D721Med (cell line): ENCODE measurements at regions not wholly inside any gene's neighbourhood (a gene's known extent, or its start where the extent isn't known, plus 50 kb on each side); places are given as distances from the start of the nearest gene placed in this dataset.

Source experiments
- DNase-seq: peaks from one replicate; pipeline ENCODE4 v3.0.0; 2011; ENCODE audit warnings: low spot score; ENCODE audit not compliant: insufficient read length
- FAIRE-seq: peaks from 2 replicates; lab custom pipeline; 2011; peaks lifted over from hg19 to GRCh38; lab: Jason Lieb, UNC
- CTCF ChIP-seq: IDR thresholded peaks from 2 replicates; pipeline ENCODE4 v1.5.1; 2012; ENCODE audit warnings: mild to moderate bottlenecking, control low read depth; ENCODE audit not compliant: insufficient read depth; ENCODE audit errors: missing control alignments

- DNase-seq (no peak), FAIRE-seq (no peak)
- TF ChIP-seq CTCF = no peak
Measured at GRCh38 chr13:46949211-46949610, 52.4 kb upstream of the HTR2A start.

DNA sequence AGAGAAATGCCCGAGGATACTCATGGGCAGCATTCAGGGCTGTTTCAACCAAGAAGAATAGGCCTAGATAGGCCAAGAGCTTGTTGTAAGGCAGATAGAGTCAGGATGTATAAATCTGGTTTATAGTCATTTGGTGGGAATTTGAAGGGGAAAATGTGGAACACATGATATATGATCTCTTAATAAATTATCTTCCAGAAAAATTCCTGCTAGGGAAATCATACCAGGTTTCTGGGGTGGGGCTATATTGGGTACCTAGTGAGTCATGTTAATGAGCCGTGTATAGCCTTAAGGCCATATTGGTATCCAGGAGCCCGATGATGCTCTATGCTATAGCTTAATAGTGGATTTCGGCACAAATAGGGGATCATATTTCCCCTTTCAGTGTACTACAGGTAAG is 51.5 kb upstream of the HTR2A start:
- no peak for FAIRE-seq
- no peak for DNase-seq
- TF ChIP-seq CTCF = no peak

- DNase-seq (no peak), FAIRE-seq (no peak)
- no peak for TF ChIP-seq CTCF
Measured at GRCh38 chr13:46947425-46948191, 50.8 kb upstream of the HTR2A start.
